Endothelial cell of hepatic sinusoid (primary cell): ENCODE measurements at regions not wholly inside any gene's neighbourhood (a gene's known extent, or its start where the extent isn't known, plus 50 kb on each side); places are given as distances from the start of the nearest gene placed in this dataset.
"Not testable (repeated sequence)": the region's sequence is repeated elsewhere in the genome, so short reads cannot be mapped to it uniquely, and the experiment has no call there.

Experiments
- in situ Hi-C: cut with HindIII; loops from 2 replicates; pipeline ENCODE4 v1.10.0; 2017; ENCODE audit warnings: low sequenced_read_pairs

DNA sequence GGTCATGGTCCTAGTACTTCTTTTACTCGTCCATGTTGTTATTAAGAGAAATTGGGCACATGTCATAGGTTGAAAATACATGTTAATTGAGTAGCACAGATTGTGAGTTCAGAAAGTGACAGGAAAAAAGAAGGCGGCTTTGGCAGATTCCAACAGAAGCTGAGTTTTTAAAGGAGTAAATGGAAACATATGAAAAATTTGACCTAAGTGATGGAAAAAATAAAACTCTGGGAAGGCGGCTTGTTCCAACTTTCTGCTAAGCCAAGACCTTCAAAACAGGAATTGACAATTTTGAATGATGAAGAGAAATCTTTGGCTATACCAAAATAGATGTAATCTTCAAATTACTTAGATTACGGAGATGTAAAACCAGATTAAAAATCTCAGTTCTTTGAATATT is 868.0 kb downstream of the EPHA4 start:
- in situ Hi-C loops: no loop called here

DNA sequence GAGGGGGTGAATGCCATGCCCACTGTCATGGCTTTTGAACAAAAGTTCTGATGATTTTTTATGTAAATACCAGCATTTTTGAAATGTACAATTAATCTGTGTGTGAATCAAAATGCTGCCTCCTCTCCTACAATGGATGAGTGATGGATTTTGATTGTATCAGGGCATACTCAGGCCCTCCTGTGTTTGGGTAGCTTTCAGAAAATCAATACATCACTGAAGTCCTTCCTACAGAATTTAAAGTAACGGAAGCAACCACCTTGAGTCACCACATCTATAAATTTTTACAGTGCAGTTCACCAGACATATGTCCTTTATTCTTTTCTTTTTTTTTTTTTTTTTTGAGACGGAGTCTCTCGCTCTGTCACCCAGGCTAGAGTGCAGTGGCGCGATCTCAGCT is 867.3 kb downstream of the EPHA4 start:
- in situ Hi-C loops: no loop called here

DNA sequence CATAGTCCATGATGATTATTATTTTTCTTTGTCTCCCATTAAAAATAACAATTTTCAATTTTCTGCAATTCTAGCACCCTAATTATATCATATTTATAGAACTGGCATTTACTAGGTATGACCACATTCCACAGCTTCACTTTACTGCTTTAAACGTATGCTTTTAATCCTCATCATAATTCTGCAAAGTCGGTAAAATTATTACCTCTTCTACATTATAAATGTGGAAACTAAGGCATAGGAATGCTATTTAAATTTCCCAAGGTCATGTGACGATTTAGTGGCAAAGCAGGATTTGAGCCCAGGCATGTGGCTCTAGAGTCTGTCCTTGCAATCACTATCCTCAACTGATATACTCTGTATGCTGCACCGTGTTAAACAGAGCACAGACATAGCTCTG is 866.4 kb downstream of the EPHA4 start:
- in situ Hi-C loops: no loop called here

DNA sequence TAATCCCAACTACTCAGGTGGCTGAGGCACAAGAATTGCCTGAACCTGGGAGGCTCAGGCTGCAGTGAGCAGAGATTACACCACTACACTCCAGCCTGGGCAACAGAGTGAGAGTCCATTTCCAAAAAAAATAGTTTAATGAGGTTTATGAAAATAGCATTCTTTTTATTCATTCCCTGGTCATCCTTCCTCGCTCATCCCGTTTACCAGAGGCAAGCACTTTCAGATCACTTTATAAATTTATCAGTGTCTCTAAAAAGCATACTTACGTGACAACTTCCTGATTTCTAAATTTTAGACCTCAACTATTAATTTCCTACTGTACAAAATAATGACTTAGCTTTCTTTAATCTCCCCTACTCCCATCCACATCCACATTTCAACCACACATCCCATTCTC is 864.8 kb downstream of the EPHA4 start:
- in situ Hi-C loops: no loop called here

DNA sequence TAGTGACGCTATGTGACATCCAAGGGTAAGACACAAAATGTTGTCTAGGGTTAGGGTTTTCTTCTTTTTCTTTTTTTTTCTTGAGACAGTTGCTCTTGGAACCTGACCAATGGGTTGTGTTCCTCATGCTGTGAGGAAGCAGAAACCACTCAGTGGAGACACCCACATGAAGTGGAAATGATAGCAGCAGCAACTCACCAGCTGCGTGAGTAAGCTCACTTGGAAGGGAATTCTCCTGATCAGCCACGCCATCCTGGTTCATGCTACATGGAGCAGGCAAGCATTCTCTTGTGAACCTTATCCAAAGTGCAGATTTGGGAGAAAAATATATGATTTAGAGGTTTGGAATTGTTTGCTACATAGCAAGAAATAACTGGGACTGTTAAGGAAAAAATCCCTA is 863.7 kb downstream of the EPHA4 start:
- in situ Hi-C loops: no loop called here

DNA sequence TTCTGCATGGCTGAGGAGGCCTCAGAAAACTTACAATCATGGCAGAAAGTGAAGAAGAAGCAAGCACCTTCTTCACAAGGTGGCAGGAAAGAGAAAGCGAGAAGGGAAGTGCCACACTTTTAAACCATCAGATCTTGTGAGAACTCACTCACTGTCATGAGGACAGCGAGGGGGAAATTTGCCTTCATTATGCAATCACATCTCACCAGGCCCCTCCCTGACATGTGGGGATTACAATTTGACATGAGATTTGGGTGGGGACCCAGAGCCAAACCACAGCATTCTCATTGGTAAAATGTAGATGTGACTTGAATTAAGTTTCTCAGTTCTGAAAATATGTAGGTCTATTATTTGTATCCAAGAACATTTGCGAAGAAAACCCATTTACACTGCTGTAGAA is 854.8 kb downstream of the EPHA4 start:
- in situ Hi-C loops: no loop called here

DNA sequence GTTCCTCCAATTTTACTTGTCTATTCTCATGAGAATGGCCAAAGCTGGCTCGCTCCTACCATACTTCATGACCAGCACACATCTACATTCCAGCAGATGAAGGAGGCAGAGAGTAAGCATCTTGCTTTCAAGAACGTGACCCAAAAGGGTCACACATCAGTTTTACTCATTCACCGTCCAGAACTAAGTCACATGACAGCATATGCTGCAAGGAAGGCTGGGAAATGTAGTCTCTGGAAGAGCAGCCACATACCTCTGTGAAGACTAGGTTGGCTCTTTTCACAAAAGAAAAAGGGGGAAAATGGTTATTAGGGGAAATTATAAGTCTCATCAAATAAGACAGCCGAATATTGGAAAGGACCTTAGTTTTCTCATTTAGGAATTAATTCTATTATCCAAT is 835.3 kb downstream of the EPHA4 start:
- in situ Hi-C loops: no loop called here

DNA sequence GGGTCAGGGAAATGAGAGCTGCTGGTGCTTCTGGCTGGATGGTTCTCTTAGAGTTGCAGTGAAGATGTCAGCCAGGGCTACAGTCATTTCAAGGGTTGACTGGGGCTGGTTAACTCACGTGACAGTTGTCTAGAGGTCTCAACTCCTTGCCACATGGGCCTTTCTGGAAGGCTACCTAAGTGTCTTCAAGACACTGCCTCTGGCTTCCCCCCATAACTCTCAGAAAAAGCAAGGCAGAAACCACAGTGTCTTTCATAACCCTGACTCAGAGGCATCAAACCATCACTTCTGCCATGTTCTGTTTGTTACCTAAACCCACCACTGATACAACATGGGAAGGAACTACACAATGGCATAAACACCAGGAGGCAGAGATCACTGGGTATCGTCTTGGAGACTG is 828.9 kb downstream of the EPHA4 start:
- in situ Hi-C loops: no loop called here

DNA sequence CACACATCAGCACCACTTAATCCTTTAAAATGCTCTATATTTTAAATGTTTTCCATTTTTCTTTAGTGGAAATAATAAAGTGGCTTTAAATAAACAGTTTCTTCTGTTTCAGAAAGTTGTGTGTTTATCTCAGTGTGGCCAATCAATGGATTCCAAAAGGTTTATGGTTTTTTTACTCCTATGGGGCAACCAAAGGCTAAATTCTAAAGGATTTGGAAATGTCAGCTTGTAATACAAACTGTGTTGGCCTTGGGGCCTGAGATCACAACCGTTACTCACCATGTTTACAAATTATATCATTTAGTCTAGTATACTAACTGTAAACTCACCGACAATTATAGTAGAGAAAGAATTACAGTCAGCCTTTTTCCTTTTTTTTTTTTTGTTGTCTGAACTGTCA is 827.2 kb downstream of the EPHA4 start:
- in situ Hi-C loops: no loop called here

DNA sequence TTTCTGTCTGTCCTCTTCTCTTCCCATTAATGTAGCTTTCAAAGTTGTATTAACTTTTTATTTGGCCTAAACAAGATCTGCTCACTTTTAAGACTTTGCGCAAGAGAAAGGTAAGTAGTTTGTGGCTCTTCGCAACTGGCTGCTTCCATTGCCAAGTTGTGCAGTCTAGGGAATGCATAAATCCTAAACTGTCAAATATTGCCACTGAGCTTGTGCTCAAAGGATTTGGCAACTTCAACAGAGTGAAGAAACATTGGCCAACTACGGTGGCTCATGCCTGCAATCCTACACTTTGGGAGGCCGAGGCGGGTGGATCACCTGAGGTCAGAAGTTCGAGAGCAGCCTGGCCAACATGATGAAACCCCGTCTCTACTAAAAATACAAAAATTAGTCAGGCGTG is 826.4 kb downstream of the EPHA4 start:
- in situ Hi-C loops: no loop called here

DNA sequence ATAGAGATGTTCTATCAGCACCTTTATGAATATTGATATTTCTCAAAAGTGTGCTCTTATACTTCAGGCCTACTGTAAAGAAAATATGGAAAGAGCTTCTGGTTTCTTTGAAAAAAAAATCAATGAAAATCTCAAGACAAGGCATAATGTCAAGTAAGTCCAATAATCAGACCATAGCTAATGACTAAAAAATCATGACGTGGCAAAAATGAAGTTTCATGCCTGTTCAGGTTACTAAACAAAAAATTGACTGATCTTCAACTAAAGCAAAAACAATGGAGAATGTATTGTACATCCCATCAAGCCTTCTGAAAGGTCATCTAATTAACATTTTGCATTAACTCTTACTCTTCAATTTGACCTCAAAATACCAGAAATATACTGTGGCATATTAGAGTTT is 824.4 kb downstream of the EPHA4 start:
- in situ Hi-C loops: no loop called here

DNA sequence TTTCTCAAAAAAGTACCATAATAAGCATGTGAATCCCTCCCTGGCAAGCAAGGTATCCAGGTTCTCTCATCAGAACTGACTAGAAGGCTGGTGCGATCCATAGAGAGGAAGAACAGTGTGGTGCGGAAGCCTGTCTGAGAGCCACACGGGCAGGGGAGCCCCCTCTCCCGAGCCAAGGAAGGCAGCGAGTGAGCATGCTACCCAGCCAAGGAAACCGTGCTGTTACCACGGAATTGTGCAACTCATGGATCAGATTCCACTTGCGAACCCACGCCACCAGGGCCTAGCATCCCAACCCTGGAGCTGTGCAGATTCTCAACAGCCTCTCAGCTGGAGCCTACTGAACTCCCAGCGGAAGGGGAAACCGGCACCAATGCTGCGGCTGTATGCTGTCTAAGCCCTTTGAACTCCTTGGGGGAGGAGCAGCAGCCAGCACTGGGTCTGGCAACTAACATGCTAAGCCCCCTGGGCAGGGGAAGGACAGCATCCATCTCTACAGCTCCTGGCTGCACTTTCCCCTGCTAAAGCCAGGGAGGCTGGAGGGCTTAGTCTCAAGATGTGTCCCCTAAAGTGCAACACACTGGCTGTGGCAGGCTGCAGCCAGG is 823.1 kb downstream of the EPHA4 start:
- in situ Hi-C loops: no loop called here

DNA sequence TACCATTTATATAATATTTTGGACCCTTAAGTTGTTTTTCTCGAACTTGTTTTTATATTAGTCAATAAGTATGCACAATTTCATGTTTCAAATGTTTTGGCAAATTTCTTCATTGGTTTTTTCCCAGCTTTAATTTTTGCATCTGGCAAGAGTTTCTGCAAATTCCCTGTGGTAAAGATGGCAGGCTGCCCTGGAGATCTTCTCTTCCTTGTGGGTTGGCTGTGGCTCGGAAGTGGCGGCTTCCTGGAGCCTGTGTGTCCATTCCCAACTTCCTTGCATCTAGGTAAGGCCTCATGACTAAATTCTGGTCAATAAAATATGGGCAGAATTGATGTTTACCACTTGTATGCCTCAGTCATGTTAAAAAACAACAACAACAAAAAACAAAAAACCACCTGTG is 818.6 kb downstream of the EPHA4 start:
- in situ Hi-C loops: no loop called here

DNA sequence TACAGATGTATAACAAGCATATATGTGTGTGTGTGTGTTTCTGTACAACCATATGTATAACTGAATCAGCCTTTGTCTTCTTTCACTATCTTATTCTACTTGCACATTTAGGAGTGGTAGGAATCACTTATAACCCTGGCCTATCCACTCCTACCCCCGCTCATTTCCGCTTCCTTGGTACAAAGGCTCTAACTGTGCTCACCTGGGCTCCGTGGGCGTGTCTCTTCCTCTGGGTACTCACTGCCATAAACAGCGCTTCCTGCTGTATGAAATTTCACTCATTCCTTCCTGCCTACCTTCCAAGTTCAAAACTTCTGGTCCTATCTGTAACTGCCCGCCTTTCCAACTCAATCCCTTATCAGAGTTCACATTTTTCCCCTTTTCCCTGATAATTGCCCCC is 815.5 kb downstream of the EPHA4 start:
- in situ Hi-C loops: no loop called here

DNA sequence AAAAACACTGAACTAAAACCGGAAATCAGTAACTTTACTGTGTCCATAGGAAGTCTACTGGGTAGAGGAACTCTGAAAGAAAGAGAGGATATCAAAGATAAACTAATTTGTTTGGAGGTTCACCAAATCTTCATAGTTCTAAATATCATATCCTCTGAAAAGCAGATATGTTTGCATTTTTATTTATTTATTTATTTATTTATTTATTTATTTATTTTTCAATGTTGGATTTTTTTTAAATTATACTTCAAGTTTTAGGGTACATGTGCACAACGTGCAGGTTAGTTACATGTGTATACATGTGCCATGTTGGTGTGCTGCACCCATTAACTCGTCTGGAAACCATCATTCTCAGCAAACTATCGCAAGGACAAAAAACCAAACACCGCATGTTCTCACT is 813.7 kb downstream of the EPHA4 start:
- in situ Hi-C loops: not testable (repeated sequence)

DNA sequence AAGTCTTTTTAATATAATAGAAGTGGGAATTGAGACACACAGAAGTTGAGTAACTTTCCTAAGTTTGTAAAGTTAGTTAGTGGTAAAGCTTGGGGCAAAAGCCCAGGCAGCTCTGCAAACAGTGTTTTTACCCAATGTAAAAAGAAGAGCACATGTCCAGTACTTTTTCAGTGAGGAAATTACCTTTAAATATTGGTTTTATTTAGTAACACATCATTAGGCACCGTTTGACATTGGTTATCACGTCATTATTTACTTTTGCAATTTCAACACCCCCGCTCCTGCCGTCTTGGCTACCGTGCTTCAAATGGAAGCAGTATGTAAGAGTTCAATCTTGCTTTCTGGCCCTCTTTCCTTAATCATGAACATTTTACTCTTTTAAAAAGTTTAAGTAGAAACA is 807.9 kb downstream of the EPHA4 start:
- in situ Hi-C loops: no loop called here

DNA sequence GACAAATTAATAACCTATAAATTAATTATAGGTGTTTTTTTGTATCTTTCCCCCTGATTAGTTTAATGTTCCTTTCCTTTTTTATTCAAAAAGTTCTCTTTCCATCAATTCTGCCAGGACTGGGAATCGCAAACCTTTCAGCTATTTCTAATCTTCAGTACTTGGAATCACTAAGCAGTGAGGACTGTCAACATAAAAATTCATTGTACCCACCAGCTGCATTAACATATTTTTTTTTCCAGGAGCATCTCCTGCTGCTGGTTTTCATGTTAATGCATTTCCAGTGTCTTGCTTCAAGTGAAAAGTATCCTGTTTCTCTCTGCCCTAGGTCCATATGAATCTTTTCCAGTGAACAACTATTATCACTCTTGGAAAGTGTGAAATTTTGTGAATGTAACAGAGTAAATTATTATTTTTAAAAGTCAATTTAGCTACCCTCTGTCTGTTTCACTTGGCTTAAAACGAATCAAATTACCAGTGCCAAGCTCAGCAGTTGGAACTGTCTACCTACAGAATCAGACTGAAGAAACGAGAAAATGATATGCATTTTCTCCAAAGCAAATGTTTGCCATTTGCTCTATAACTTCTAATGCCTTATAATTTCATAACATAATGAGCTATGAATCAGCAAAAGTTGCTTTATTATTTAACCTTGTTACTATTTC is 804.4 kb downstream of the EPHA4 start:
- in situ Hi-C loops: no loop called here

DNA sequence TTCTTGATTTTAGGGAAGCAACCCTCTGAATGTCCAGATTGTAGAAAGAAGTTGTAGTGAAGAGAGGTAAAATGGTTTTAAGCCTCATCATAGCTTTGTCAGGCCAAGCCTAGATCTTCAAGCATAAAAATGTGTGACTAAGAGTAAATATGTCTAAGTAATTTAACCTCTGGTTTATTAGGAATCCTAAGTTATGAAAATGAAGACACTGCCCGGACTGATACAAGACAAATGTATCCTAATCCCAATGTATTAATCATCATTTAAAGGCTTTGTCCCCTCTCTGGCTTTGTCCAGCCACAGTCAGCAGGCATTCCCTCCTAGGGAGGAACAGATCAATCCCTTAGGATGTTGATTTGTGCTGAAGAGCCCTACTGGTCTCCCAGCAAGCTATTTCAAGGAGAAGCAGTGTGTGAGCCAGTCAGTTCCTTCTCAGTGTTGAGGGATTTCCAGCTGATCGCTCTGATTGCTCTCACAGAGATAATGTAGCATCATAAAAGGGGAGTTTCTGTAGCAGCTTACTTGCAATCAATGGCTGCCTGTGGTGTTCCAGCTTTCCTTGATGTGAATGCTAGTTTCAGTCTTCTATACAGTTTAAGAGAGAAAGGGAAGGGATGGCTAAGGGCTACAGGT is 796.1 kb downstream of the EPHA4 start:
- in situ Hi-C loops: no loop called here

DNA sequence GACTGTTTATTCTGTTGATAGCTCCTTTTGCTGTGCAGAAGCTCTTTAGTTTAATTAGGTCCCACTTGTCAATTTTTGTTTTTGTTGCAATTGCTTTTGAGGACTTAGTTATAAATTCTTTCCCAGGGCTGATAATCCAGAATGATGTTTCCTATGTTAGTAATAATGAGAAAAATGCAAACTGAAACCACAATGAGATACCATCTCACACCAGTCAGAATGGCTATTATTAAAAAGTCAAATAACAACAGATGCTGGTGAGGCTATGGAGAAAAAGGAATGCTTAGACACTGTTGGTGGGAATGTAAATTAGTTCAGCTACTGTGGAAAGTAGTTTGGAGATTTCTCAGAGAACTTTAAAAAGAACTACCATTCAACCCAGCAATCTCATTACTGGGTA is 793.0 kb downstream of the EPHA4 start:
- in situ Hi-C loops: not testable (repeated sequence)

DNA sequence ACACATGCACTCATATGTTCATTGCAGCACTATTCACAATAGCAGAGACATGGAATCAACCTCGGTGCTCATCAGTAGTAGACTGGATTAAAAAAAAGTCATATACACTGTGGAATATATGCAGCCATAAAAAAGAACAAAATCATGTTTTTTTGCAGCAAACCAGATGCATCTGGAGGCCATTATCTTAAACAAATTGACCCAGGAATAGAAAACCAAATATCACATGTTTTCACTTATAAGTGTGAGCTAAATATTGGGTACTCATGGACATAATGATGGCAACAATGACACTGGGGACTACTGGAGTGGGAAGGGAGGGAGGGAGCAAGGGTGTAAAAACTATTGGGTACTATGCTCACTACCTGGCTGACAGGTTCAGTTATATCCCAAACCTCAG is 792.6 kb downstream of the EPHA4 start:
- in situ Hi-C loops: no loop called here

DNA sequence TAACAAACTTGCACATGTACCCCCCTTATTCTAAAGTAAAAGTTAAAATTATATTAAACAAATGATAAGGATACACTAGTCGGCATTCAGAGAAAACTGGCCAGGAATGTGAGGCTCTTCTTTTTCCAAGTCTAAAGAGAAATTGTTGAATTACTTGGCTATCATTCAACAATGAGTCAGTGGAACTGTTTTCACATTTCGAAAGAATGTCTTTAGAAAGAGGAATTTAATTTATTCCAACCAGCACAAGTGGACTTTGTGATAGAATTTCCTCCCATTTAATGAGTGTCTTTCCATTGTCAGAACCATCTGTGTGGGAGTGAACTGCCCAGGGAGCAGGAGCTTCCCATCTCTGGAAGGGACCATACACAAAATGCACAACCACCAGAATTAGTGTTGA is 792.2 kb downstream of the EPHA4 start:
- in situ Hi-C loops: no loop called here

DNA sequence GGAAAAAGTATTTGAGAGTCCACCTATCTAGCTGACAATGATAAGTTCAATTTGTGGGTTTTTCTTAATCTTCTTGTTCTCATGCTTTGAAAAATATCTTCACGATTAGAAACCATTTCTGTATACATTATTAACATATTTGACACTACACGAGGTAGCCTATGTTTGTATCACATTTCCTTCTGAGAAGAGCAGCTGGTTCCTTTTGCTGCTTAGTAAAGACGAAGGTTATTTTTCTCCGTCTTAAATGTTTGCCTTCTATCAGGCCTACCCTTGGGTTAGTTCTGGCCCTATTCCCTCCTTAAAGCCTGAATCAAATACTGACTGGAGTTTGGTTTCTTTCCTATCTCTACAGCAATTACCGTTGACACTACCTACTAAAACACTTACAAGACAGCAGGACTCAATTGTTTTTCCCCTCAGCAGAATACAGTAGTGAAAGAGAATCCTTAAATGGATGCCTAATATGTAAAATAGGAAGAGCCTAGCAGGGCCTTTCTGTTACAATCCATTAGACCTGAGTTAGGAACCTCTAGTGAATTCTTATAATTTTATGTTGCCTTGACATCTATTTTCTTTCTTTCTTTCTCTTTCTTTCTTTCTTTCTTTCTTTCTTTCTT is 790.4 kb downstream of the EPHA4 start:
- in situ Hi-C loops: no loop called here
